GM12878 (cell line): ENCODE measurements at regions not wholly inside any gene's neighbourhood (a gene's known extent, or its start where the extent isn't known, plus 50 kb on each side); places are given as distances from the start of the nearest gene placed in this dataset.

ENCODE experiments used
- ATAC-seq: fragments of 200-7000 bp; cut with Tn5 transposase; 3 replicates; pipeline ENCODE4 v1.9.1; 2020; ENCODE audit warnings: mild to moderate bottlenecking, moderate library complexity
- BruUV-seq: library from RNA; stranded (reverse); fragments of 400-500 nt; replicated peaks from 2 replicates; lab custom pipeline; 2021; lab: Mats Ljungman, UMichigan
- CTCF ChIA-PET: fragments of 300-600 bp; sonication (Branson Sonifier 250); formaldehyde crosslinking; extraction: SDS; loops from one replicate; lab custom pipeline; 2021; ENCODE audit warnings: inconsistent platforms; lab: Yijun Ruan, JAX
- POLR2A ChIA-PET: fragments of 350-600 bp; formaldehyde crosslinking; extraction: SDS; loops from one replicate; lab custom pipeline; 2021; ENCODE audit warnings: inconsistent platforms; lab: Charles Lee
- RAD21 ChIA-PET: fragments of 300-600 bp; sonication (Branson Sonifier 250); formaldehyde crosslinking; loops from one replicate; lab custom pipeline; 2023; ENCODE audit warnings: antibody characterized with exemption; ENCODE audit not compliant: unreplicated experiment; lab: Charles Lee
- SMC1A ChIA-PET: fragments of 300-600 bp; sonication (Branson Sonifier 250); formaldehyde crosslinking; loops from one replicate; lab custom pipeline; 2023; ENCODE audit not compliant: unreplicated experiment, uncharacterized antibody; lab: Charles Lee
- DNase-seq: peaks from one replicate; pipeline ENCODE4 v3.0.0-alpha.2; 2011; ENCODE audit warnings: low read depth, low spot score
- FAIRE-seq: peaks from 3 replicates; lab custom pipeline; 2011; peaks lifted over from hg19 to GRCh38; lab: Jason Lieb, UNC
- H2AFZ ChIP-seq: 2 replicates; pipeline ENCODE4 v1.6.0; 2011; ENCODE audit warnings: low read depth, low read length, control low read depth; ENCODE audit not compliant: control insufficient read depth
- H3K27ac ChIP-seq: 2 replicates; pipeline ENCODE4 v1.5.1; 2011; ENCODE audit warnings: control low read depth; ENCODE audit not compliant: control insufficient read depth, insufficient read depth
- H3K27me3 ChIP-seq, 2 experiments: replicated peaks in 1 of 2; 2 replicates each; pipeline versions ENCODE4 v1.6.0 to v1.6.1; 2011; ENCODE audit warnings: low read length in 1 of 2; ENCODE audit not compliant: control insufficient read depth in 2 of 2, insufficient read depth in 2 of 2
- H3K36me3 ChIP-seq, 2 experiments: 2 replicates each; pipeline ENCODE4 v1.5.1; 2011; ENCODE audit warnings: low read length in 1 of 2; ENCODE audit not compliant: control insufficient read depth in 2 of 2, insufficient read depth in 2 of 2
- H3K4me1 ChIP-seq: 2 replicates; pipeline ENCODE4 v1.6.1; 2011; ENCODE audit warnings: mild to moderate bottlenecking, low read length, moderate library complexity, mixed read lengths; ENCODE audit not compliant: control insufficient read depth, insufficient read depth
- H3K4me2 ChIP-seq: 2 replicates; pipeline ENCODE4 v1.6.0; 2011; ENCODE audit warnings: control low read depth; ENCODE audit not compliant: control insufficient read depth, insufficient read depth
- H3K4me3 ChIP-seq: fragments of 200-600 bp; sonication (generic); 2 replicates; pipeline ENCODE4 v1.5.1; 2016
- H3K79me2 ChIP-seq: 2 replicates; pipeline ENCODE4 v1.6.0; 2011; ENCODE audit warnings: low read length; ENCODE audit not compliant: control insufficient read depth, insufficient read depth
- H3K9ac ChIP-seq: 2 replicates; pipeline ENCODE4 v1.8.0; 2011; ENCODE audit warnings: low read length, control low read depth, mixed read lengths; ENCODE audit not compliant: control insufficient read depth, insufficient read depth
- H3K9me3 ChIP-seq: replicated peaks from 3 replicates; pipeline ENCODE4 v1.5.1; 2011; ENCODE audit warnings: mild to moderate bottlenecking, low read length; ENCODE audit not compliant: control insufficient read depth, insufficient read depth
- H4K20me1 ChIP-seq: 2 replicates; pipeline ENCODE4 v1.6.0; 2011; ENCODE audit not compliant: control insufficient read depth, insufficient read depth
- BCL11A ChIP-seq: IDR thresholded peaks from 2 replicates; pipeline ENCODE4 v1.6.1; 2011; ENCODE audit warnings: low read depth, low read length
- KDM1A ChIP-seq: fragments of 200-600 bp; sonication (generic); IDR thresholded peaks from 2 replicates; pipeline ENCODE4 v1.6.1; 2016; ENCODE audit warnings: borderline replicate concordance
- MEF2B ChIP-seq: fragments of 450-650 bp; IDR thresholded peaks from 2 replicates; pipeline ENCODE4 v1.6.1; 2018; ENCODE audit warnings: mild to moderate bottlenecking, moderate library complexity; ENCODE audit not compliant: partially characterized antibody, poor library complexity, severe bottlenecking
- MTA3 ChIP-seq: IDR thresholded peaks from 2 replicates; pipeline ENCODE4 v1.6.1; 2012; ENCODE audit warnings: low read length, inconsistent platforms, borderline replicate concordance
- MYB ChIP-seq: fragments of 150-350 bp; IDR thresholded peaks from 2 replicates; pipeline ENCODE4 v1.6.1; 2014; ENCODE audit warnings: mild to moderate bottlenecking, low read depth, low read length, borderline replicate concordance
- NRF1 ChIP-seq: conservative IDR thresholded peaks from 2 replicates; pipeline ENCODE4 v1.6.1; 2011; ENCODE audit warnings: mild to moderate bottlenecking, low read depth, low read length, improper control_type of control experiment
- POLR2AphosphoS5 ChIP-seq: IDR thresholded peaks from 2 replicates; pipeline ENCODE4 v1.6.1; 2011; ENCODE audit warnings: mild to moderate bottlenecking, low read length, inconsistent platforms
- RBBP5 ChIP-seq: fragments of 200-600 bp; sonication (generic); conservative IDR thresholded peaks from 2 replicates; pipeline ENCODE4 v1.6.1; 2016
- RCOR1 ChIP-seq: conservative IDR thresholded peaks from 2 replicates; pipeline ENCODE4 v1.6.1; 2012; ENCODE audit warnings: low read depth, low read length, improper control_type of control experiment
- SREBF1 ChIP-seq: IDR thresholded peaks from 2 replicates; pipeline ENCODE4 v1.6.1; 2012; ENCODE audit warnings: mild to moderate bottlenecking, low read length
- SUPT20H ChIP-seq: IDR thresholded peaks from 2 replicates; pipeline ENCODE4 v1.6.1; 2011; ENCODE audit warnings: low read depth, mild to moderate bottlenecking, low read length, moderate library complexity, borderline replicate concordance; ENCODE audit not compliant: control insufficient read depth
- TAF1 ChIP-seq: IDR thresholded peaks from 2 replicates; pipeline ENCODE4 v1.6.1; 2011; ENCODE audit warnings: mild to moderate bottlenecking, low read depth, low read length, borderline replicate concordance
- ZNF274 ChIP-seq: IDR thresholded peaks from one replicate; pipeline ENCODE4 v1.8.0; 2011; ENCODE audit not compliant: insufficient read length, insufficient read depth
- ZNF384 ChIP-seq: IDR thresholded peaks from 2 replicates; pipeline ENCODE4 v1.6.1; 2012; ENCODE audit warnings: low read depth, mild to moderate bottlenecking, low read length, improper control_type of control experiment, borderline replicate concordance
- WGBS: methylation state at CpG from one replicate; pipeline ENCODE4 v1.1.6; 2016; ENCODE audit warnings: low lambda C conversion rate; ENCODE audit not compliant: insufficient replicate concordance, insufficient coverage; ENCODE audit errors: missing lambda C conversion rate; 5-methylcytosine and 5-hydroxymethylcytosine counted together
- in situ Hi-C: fragments of 300-500 bp; cut with MboI; formaldehyde crosslinking; loops from 9 replicates; pipeline ENCODE4 v1.14.3; 2018; ENCODE audit warnings: mixed read lengths
- intact Hi-C: fragments of 100-400 bp; cut with micrococcal nuclease; formaldehyde crosslinking; loops from one replicate; pipeline ENCODE4 v1.14.2; 2022; ENCODE audit not compliant: unreplicated experiment
- TF ChIP-seq, protein P1 (sequence below): IDR thresholded peaks from 2 replicates; pipeline ENCODE4 v1.6.1; 2011; ENCODE audit warnings: borderline replicate concordance, low read depth, mild to moderate bottlenecking, moderate library complexity, low read length; ENCODE audit not compliant: insufficient read depth, poor library complexity, severe bottlenecking
- TF ChIP-seq, protein P2 (sequence below): fragments of 450-650 bp; IDR thresholded peaks from 2 replicates; pipeline ENCODE4 v1.6.1; 2017; ENCODE audit warnings: mild to moderate bottlenecking, low read depth, inconsistent platforms; ENCODE audit not compliant: poor library complexity, severe bottlenecking
- TF ChIP-seq, protein P3 (sequence below): fragments of 450-650 bp; formaldehyde crosslinking; IDR thresholded peaks from 2 replicates; pipeline ENCODE4 v1.5.0; 2022; ENCODE audit warnings: mild to moderate bottlenecking, missing genetic modification characterization

DNA sequence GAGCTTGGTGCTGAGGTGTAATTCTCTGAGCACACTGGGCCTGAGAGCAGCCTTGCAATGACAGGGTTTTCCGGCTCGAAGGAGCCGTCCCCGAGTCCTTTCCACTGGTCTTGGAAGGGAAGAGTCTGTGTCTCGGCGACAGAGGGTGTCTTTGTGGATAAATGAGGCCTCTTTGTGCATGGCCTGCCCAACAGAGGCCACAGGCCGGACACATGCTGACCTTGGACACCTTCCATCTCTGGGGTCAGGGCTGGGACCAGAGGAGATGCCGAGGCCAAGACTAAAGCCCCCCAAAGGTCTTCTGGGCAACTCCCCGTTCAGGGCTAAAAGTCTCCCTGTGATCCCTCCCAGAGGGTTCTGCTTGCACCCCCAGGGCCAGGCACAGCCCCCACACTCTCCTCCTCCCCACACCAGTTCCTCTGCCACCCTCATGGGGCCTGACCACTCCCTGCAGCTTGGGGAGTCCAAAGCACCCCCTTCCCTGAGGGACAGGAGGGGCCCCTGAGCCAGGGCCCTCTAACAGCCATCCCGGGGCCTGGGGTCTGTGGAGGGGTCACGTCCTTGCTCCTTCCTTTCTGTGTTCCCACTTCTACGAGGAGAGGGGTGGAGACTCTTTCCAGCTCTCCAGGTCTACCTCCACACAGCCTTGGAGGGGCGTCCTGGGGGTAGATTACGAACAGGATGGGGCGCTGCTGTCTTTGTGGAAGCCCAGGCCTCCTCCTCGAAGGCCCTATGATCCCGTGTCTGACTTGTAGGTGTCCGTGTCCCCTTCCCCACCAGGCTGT, 130.6 kb upstream of the FAM20C start:
- Histone ChIP-seq H3K4me3 (no peak overlapping the region), H3K9me3 (no peaks in the 10 kb centered on the region), H3K36me3 (no peaks in the 10 kb centered on the region), H3K9ac (no peak overlapping the region), H3K4me2 (no peak overlapping the region), H3K27ac (no peak overlapping the region), H3K79me2 (no peaks in the 10 kb centered on the region), H4K20me1 (no peaks in the 10 kb centered on the region), H2AFZ (no peak overlapping the region), H3K27me3 (no peaks in the 10 kb centered on the region), H3K4me1 (no peaks in the 10 kb centered on the region)
- POLR2A ChIA-PET: no interaction called here
- no peak for TF ChIP-seq SUPT20H
- no peak for TF ChIP-seq POLR2AphosphoS5
- TF ChIP-seq RBBP5: no peak
- TF ChIP-seq BCL11A: no peak
- no peak for TF ChIP-seq RCOR1
- no peak for TF ChIP-seq SREBF1
- TF ChIP-seq, protein P1, sequence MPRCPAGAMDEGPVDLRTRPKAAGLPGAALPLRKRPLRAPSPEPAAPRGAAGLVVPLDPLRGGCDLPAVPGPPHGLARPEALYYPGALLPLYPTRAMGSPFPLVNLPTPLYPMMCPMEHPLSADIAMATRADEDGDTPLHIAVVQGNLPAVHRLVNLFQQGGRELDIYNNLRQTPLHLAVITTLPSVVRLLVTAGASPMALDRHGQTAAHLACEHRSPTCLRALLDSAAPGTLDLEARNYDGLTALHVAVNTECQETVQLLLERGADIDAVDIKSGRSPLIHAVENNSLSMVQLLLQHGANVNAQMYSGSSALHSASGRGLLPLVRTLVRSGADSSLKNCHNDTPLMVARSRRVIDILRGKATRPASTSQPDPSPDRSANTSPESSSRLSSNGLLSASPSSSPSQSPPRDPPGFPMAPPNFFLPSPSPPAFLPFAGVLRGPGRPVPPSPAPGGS: no peak
- TF ChIP-seq MEF2B: no peak
- TF ChIP-seq MTA3: no peak
- TF ChIP-seq, protein P2, sequence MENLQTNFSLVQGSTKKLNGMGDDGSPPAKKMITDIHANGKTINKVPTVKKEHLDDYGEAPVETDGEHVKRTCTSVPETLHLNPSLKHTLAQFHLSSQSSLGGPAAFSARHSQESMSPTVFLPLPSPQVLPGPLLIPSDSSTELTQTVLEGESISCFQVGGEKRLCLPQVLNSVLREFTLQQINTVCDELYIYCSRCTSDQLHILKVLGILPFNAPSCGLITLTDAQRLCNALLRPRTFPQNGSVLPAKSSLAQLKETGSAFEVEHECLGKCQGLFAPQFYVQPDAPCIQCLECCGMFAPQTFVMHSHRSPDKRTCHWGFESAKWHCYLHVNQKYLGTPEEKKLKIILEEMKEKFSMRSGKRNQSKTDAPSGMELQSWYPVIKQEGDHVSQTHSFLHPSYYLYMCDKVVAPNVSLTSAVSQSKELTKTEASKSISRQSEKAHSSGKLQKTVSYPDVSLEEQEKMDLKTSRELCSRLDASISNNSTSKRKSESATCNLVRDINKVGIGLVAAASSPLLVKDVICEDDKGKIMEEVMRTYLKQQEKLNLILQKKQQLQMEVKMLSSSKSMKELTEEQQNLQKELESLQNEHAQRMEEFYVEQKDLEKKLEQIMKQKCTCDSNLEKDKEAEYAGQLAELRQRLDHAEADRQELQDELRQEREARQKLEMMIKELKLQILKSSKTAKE: no peak
- TF ChIP-seq TAF1: no peak
- TF ChIP-seq, protein P3, sequence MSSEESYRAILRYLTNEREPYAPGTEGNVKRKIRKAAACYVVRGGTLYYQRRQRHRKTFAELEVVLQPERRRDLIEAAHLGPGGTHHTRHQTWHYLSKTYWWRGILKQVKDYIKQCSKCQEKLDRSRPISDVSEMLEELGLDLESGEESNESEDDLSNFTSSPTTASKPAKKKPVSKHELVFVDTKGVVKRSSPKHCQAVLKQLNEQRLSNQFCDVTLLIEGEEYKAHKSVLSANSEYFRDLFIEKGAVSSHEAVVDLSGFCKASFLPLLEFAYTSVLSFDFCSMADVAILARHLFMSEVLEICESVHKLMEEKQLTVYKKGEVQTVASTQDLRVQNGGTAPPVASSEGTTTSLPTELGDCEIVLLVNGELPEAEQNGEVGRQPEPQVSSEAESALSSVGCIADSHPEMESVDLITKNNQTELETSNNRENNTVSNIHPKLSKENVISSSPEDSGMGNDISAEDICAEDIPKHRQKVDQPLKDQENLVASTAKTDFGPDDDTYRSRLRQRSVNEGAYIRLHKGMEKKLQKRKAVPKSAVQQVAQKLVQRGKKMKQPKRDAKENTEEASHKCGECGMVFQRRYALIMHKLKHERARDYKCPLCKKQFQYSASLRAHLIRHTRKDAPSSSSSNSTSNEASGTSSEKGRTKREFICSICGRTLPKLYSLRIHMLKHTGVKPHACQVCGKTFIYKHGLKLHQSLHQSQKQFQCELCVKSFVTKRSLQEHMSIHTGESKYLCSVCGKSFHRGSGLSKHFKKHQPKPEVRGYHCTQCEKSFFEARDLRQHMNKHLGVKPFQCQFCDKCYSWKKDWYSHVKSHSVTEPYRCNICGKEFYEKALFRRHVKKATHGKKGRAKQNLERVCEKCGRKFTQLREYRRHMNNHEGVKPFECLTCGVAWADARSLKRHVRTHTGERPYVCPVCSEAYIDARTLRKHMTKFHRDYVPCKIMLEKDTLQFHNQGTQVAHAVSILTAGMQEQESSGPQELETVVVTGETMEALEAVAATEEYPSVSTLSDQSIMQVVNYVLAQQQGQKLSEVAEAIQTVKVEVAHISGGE (CRISPR knock-in tag): no peak
- no peak for TF ChIP-seq KDM1A
- TF ChIP-seq MYB: no peak
- no peak for TF ChIP-seq NRF1
- TF ChIP-seq ZNF384: no peak
- TF ChIP-seq ZNF274: no peak
- DNase-seq (no peak), ATAC-seq (no peak), FAIRE-seq (no peak)
- in situ Hi-C loops: no loop called here
- intact Hi-C loops: no loop called here
- SMC1A ChIA-PET: no interaction called here
- RAD21 ChIA-PET: no interaction called here
- WGBS: 35% methylated on average over 17 of the region's 18 CpGs
- CTCF ChIA-PET: no interaction called here
- BruUV-seq: no TSS peak
